Tibial nerve (tissue), 3 donors: ENCODE measurements at regions not wholly inside any gene's neighbourhood (a gene's known extent, or its start where the extent isn't known, plus 50 kb on each side); places are given as distances from the start of the nearest gene placed in this dataset.

Experiments
- POLR2A ChIP-seq, 2 donors: fragments of 450-650 bp; IDR thresholded peaks; one replicate each; pipeline ENCODE4 v1.6.1; 2017; ENCODE audit warnings: antibody characterized with exemption in 2 of 2, mild to moderate bottlenecking in 2 of 2, moderate library complexity in 2 of 2
- TF ChIP-seq, protein P1 (sequence below), 5 experiments: fragments of 200-600 bp in 3 of 5; fragments of 450-650 bp in 2 of 5; sonication (generic) in 3 of 5; IDR thresholded peaks; one replicate each; pipeline ENCODE4 v1.5.1; 2016 to 2019; ENCODE audit warnings: antibody characterized with exemption in 5 of 5, mild to moderate bottlenecking in 3 of 5, moderate library complexity in 2 of 5

DNA sequence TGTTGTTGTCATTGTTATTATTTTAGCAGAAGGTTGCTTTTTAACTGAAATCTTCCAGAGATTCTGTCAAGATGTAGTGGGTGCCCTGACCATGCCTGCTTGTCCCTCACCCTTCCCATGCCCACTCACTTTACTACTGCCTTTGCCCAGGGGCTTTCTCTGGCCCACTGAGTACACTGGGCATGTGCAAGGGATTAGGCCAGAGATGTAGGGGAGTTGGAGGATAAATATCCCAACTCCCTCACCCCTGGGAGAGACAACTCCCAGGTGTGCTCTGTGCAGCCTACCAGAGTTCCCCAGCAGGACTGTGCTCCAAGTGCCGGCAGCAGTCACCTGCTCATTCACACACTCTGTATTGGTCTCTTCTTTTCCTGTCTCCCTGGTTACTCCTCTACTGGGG is 559.1 kb downstream of the MIAT start:
- TF ChIP-seq, protein P1, sequence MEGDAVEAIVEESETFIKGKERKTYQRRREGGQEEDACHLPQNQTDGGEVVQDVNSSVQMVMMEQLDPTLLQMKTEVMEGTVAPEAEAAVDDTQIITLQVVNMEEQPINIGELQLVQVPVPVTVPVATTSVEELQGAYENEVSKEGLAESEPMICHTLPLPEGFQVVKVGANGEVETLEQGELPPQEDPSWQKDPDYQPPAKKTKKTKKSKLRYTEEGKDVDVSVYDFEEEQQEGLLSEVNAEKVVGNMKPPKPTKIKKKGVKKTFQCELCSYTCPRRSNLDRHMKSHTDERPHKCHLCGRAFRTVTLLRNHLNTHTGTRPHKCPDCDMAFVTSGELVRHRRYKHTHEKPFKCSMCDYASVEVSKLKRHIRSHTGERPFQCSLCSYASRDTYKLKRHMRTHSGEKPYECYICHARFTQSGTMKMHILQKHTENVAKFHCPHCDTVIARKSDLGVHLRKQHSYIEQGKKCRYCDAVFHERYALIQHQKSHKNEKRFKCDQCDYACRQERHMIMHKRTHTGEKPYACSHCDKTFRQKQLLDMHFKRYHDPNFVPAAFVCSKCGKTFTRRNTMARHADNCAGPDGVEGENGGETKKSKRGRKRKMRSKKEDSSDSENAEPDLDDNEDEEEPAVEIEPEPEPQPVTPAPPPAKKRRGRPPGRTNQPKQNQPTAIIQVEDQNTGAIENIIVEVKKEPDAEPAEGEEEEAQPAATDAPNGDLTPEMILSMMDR (IDR thresholded peaks at IDR 0.05) = no peak
- no peak for TF ChIP-seq POLR2A (IDR thresholded peaks at IDR 0.05)
